ENCODE measurements at regions not wholly inside any gene's neighbourhood (a gene's known extent, or its start where the extent isn't known, plus 50 kb on each side); places are given as distances from the start of the nearest gene placed in this dataset.
A peak's percentile ranks its signal among the peaks of the same experiment; 100 is the strongest.

GRCh38 chr4:75189711-75190335 lies 256.9 kb downstream of the PARM1 start:
- TF ChIP-seq CTCF (IDR thresholded peaks at IDR 0.05; ENCODE audit: low read depth, low read length) = no peak
- no peak overlapping the region for H3K4me3 ChIP-seq (ENCODE audit: low read depth, low read length)

- TF ChIP-seq CTCF (IDR thresholded peaks at IDR 0.05; ENCODE audit: low read depth, low read length) = no peak
- H3K4me3 ChIP-seq (ENCODE audit: low read depth, low read length) = peak overlapping the region; percentile 44
Measured at GRCh38 chr4:75180790-75181776, 248.2 kb downstream of the PARM1 start.

GRCh38 chr4:75180217-75180616 lies 247.3 kb downstream of the PARM1 start:
- H3K4me3 ChIP-seq (ENCODE audit: low read depth, low read length) = no peak overlapping the region
- TF ChIP-seq CTCF (IDR thresholded peaks at IDR 0.05; ENCODE audit: low read depth, low read length) = no peak

- TF ChIP-seq CTCF (IDR thresholded peaks at IDR 0.05; ENCODE audit: low read depth, low read length) = no peak
- H3K4me3 ChIP-seq (ENCODE audit: low read depth, low read length) = no peak overlapping the region
Measured at GRCh38 chr4:75179510-75179909, 246.6 kb downstream of the PARM1 start.

GRCh38 chr4:75172551-75172950 lies 239.6 kb downstream of the PARM1 start:
- H3K4me3 ChIP-seq (ENCODE audit: low read depth, low read length) = no peak overlapping the region
- TF ChIP-seq CTCF (IDR thresholded peaks at IDR 0.05; ENCODE audit: low read depth, low read length) = no peak

GRCh38 chr4:75169427-75169826 lies 236.5 kb downstream of the PARM1 start:
- TF ChIP-seq CTCF (IDR thresholded peaks at IDR 0.05; ENCODE audit: low read depth, low read length) = no peak
- no peak overlapping the region for H3K4me3 ChIP-seq (ENCODE audit: low read depth, low read length)

GRCh38 chr4:75169020-75169419 lies 236.1 kb downstream of the PARM1 start:
- no peak overlapping the region for H3K4me3 ChIP-seq (ENCODE audit: low read depth, low read length)
- no peak for TF ChIP-seq CTCF (IDR thresholded peaks at IDR 0.05; ENCODE audit: low read depth, low read length)
